NCI-H345 treated with DMSO at 0.1 percent for 48 hours (cell line): ENCODE measurements at regions not wholly inside any gene's neighbourhood (a gene's known extent, or its start where the extent isn't known, plus 50 kb on each side); places are given as distances from the start of the nearest gene placed in this dataset.

Experiments used
- DNase-seq: peaks from one replicate; lab custom pipeline; 2025; ENCODE audit not compliant: unreplicated experiment; lab: John Stamatoyannopoulos, UW

GRCh38 chr16:9366048-9366969 is 274.9 kb downstream of the HAPSTR1 start:
- no peak for DNase-seq

- no peak for DNase-seq
These were observed 278.6 kb downstream of the HAPSTR1 start for GRCh38 chr16:9370061-9370491.

GRCh38 chr16:9371713-9372448 is 280.4 kb downstream of the HAPSTR1 start:
- DNase-seq: no peak

DNA sequence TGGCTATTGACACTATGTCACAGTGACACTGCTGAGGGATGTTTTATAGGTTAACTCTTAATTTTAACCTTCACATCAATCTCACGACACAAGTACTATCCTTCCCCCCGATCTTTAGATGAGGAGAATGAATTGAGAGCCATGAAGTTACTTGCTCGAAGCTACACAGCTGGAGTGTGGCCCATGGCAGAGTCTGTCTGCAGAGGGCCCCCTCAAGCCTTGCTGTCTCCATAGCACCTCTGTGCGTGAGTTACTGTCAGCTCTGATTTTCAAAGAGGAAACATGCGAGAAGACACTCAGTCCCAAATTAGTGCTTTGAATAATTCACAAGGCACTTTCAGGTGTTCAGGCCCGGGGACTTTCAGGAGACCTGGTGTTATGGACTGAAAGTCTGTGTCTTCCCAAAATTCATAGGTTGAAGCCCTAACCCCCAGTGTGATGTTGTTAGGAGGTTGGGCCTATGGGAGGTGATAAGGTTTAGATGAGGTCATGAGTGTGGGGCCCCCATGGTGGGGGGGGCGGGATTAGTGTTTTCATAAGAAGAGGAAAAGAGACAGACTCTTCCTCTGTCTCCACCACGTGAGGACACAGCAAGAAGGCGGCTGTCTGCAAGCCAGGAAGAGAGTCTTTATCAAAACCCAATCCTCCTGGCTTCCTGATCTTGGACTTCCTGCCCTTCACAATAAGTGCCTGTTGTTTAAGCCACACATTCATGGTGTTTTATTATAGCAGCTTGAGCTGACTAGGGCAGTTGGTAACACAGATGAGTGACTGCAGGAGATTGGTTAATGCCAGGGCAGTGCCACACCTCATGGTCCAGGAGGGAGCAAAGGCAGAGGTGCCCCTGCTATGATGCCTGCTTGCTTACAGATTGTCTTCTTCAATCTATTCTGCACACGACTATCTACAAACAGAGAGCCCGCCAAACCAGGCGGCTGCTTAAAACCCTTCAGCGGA is 281.8 kb downstream of the HAPSTR1 start:
- DNase-seq: no peak

- no peak for DNase-seq
These were observed 282.6 kb downstream of the HAPSTR1 start for GRCh38 chr16:9374061-9374460.

- DNase-seq: no peak
These were observed 287.4 kb downstream of the HAPSTR1 start for GRCh38 chr16:9378876-9379275.

GRCh38 chr16:9380221-9380620 is 288.8 kb downstream of the HAPSTR1 start:
- DNase-seq: no peak

- DNase-seq: no peak
These were observed 290.0 kb downstream of the HAPSTR1 start for GRCh38 chr16:9381399-9381798.

GRCh38 chr16:9381905-9382304 is 290.5 kb downstream of the HAPSTR1 start:
- no peak for DNase-seq

- no peak for DNase-seq
These were observed 291.8 kb downstream of the HAPSTR1 start for GRCh38 chr16:9383281-9383680.

DNA sequence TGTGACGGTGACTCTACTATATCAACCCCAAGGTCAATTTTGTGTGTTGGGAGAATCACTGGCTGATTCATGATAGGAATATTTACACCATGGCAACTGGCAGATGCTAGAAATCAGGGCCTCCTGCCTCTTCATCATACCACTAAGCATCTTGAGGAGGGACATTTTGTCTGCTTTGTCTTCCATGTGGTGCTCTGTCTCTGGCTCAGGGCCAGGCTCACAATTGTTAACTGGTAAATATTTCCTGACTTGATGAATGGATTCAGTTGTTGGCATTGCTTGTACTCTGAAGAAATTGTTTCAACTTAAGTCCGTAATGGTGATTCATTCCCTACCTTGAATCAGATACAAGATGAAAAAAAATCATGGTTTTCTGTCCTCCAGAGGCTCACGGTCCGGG is 292.7 kb downstream of the HAPSTR1 start:
- DNase-seq: no peak

DNA sequence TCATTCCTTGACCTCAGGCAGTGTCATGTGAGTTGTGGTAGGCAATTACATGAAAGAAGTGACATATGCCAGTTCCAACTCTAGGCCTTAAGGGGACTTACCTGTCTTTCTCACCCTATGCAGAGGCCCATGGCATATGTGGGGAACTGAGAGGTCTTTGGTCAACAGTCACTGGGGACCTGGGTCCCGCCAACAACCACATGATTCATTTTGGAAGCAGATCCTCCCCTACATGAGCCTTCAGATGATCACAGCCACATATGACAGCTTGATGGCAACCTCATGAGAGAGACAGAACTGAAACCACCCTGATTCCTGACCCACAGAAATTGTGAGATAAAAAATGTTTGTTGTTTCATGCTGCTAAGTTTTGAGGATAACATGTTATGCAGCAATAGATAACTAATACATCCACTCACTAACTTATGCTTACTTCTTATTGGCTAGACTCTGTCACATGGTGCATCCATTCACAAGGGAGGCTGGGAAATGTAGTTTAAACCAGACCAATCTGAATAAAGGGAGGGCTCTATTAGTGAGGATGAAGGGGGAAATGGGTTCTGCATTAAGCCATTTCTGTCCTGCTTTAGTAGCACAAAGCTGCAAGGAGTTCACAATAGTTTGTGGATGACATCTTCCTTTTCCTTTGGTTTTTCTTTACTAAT is 298.2 kb downstream of the HAPSTR1 start:
- DNase-seq: no peak

GRCh38 chr16:9392956-9393355 is 301.5 kb downstream of the HAPSTR1 start:
- DNase-seq: no peak

DNA sequence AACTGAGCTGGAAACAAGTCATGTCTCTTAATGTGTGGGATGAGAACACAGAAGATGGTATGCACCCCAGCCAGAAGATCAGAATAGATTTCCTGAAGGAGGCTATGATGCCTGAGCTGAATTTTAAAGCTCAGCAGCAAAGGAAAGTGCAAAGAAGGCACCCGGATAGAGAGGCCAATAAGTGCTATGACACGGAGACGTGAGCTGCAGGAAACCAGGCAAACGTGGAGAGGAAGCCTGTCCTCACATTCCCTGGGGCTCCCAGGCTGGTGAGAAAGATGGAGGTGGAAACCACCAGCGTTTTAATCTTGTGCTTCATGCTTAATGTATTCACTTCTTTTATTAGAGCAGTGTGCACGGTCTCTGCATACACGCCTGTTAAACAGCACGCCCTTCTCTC is 302.1 kb downstream of the HAPSTR1 start:
- no peak for DNase-seq

DNA sequence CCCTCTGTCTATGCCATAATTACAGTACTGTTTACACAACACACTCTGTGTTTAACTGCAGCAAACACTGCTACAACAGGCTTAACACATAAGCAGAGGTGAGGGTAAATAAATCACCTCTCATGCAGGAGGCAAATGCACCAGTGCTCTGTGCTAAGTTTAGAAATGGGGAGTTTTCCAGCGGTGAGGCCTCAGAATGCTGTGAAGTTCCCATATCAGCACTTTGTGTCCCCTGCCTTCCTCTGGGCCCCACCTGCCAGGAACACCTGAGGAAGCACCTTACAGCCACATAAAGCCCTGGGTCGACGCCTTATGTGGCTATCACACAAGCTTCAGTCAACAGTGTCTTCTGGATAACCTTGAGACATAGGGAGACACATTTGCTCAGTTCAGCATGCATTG is 304.5 kb downstream of the HAPSTR1 start:
- DNase-seq: no peak

DNA sequence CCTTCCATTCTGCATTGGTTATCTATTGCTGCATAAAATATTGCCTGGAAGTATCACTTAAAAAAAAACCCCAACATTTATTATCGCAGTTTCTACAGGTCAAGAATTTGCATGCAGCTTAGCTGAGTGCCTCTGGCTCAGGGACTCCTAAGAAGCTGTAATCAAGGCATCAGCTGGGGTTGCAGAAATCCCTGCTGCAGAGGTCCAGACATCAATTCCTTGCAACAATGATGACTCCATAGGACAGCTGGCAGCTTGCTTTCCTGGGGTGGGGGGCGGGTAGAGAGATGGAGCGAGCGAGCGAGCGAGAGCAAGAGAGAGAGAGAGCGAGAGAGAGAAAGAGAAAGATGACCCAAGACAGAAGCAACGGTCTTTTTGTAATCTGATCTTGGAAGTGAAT is 308.1 kb downstream of the HAPSTR1 start:
- DNase-seq: no peak

DNA sequence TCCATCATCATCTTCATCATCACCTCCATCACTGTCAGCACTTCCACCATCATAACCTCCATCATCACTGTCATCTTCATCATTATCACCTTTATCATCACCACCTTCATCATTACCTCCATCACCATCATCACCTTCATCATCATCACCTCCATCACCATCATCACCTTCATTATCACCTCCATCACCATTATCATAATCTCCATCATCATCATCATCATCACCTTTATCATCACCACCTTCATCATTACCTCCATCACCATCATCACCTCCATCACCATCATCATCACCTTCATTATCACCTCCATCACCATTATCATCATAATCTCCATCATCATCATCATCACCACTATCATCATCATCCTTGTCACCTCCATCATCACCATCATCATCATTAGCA is 309.7 kb downstream of the HAPSTR1 start:
- no peak for DNase-seq

GRCh38 chr16:9402293-9402860 is 310.9 kb downstream of the HAPSTR1 start:
- DNase-seq: no peak

GRCh38 chr16:9404811-9405210 is 313.4 kb downstream of the HAPSTR1 start:
- no peak for DNase-seq

GRCh38 chr16:9406038-9406712 is 314.7 kb downstream of the HAPSTR1 start:
- no peak for DNase-seq
